HG03025 (cell line): ENCODE measurements at regions not wholly inside any gene's neighbourhood (a gene's known extent, or its start where the extent isn't known, plus 50 kb on each side); places are given as distances from the start of the nearest gene placed in this dataset.

Source experiments
- ATAC-seq: cut with Tn5 transposase; IDR thresholded peaks from one replicate; pipeline ENCODE4 v1.9.1; 2021; ENCODE audit warnings: mild to moderate bottlenecking, moderate library complexity; ENCODE audit not compliant: unreplicated experiment, low FRiP score

DNA sequence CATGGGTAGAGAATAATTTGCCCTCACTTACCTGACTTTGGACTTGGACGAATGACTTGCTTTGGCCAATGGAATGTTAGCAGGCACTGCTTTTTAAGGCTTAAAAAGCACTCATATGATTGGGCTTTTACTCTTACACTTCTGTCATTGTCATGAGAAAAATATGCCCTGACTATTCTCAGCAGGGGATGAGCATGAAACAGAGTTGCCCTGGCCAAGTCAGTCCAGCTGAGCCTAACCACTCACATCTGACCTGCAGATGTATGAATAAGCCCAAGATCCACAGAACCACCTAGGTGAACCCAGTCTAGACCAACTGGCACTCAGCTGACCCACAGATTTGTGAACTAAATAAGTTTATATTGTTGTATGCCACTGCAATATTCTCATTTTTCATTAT is 573.5 kb downstream of the TNS3 start:
- no peak for ATAC-seq

DNA sequence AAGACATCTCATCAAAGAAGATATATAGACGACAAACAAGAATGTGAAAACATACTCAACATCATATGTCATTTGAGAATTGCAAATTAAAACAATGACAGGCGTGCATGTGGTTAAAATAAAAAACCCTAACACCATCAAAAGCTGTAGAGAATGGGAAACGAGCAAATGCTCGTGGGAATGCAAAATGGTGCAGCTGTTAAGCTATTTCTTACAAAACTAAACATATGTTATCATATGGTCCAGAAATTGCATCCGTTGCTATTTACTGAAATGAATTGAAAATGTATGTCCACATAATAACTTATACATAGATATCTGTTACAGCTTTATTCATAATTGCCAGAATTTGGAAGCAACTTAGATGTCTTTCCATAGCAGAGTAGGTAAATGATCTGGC is 574.4 kb downstream of the TNS3 start:
- no peak for ATAC-seq

DNA sequence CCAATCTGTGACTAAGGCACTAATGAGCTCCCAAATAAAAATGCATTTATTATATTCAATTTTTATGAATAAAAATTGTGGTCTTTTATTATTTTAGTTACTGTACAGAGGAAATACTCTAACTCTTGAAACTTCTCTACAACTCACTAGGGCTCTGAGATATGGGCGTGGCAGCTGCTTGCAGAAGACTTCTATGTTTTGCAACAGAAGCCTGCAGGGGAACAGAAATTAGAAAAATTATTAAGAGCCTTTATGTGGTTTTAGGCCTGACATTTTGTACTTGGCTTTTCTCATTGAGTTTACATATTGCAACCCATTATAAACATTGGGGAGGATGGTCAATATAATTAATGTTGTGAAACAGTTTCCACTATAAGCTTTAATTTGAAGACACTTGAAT is 581.4 kb downstream of the TNS3 start:
- no peak for ATAC-seq

DNA sequence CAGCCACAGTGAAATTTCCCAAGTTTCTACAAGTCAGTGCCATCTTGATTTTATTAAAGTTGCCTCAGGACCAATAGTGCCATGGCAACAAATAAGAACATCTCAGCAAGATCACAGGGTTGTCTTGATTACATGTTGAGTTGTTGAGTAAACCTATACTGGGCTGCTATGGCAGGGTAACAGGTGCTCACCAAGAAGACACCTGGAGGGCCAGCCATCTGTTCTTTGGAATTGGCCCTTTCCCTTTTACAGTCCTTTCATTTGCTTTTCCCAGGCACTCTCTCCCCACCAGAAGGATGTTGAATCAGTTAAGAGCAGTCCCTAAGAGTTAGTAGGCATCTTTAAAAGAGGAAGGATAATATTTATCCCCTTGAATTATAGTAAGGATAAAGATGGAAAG is 582.0 kb downstream of the TNS3 start:
- ATAC-seq: no peak

DNA sequence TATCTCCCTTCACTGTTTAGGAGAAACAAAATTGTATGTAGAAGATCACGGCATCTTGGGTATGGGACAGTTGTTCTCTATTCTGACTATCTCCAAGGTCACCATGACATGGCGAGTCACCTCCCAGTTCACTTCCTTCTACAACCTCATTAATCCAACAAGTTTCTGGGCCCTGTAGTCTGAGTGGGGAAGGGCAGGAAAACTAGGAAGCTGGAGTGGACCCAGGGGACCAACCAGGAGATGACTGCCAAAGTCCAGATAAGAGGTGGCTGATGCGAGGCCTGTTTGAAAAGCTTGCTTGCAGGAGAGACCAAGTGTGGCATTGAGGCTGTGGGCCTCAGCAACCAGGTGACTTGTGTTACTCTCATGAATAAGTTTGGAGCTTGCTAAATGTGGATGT is 584.9 kb downstream of the TNS3 start:
- ATAC-seq: no peak

DNA sequence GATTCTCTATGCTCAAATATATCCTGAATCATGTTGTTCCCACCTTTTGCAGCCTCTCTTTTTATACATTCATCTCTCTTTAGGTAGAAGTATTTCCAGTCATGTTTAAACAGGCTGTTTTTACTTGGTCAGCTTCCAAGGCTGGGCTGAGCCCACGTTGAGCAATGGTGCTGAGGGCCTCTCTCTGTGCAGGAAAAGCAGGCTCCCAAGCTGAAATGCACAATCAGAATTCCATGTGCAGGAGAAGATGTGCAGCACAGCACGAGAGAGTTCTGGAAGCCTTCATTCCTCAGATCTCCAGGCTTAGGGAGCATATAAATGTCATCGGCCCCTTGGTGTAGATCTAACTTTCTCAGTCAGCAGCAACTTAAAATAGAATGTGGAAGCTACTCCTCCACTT is 588.5 kb downstream of the TNS3 start:
- no peak for ATAC-seq

DNA sequence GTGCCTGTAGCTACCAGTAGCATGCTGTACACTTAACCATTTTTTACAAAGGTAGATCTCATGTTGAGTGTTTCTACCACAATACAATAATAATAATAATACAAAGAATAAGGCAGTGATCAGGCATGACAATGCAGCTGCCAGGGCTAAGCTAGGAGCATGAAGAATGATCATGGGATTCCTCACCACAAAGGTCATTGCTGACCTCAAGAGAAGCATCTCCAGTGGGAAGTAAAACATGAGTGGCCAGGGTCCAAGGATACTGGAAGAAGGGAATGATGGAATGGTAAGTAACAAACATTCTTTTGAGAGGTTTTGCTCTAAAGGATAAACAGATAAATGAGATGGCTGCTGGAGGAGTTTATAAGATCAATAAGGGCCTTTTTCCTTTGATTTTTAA is 591.1 kb downstream of the TNS3 start:
- no peak for ATAC-seq

DNA sequence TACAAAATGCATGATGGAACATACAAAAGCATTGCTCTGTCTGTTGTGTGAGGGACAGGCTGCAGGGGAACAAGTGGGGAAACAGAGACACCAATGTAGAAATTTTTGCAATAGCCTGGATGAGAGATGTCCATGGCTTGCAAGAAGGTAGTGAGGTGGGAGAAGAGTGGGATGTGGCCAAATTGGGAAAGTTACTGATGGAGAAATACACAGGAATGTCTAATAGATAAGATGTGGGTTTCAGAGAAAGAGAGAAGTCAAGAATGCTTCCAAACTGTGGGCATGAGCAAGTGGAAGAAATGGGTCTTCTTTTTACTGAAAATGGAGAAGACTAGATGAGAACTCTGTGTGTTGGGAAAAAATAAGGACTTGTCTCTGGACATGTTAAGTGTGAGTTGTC is 592.7 kb downstream of the TNS3 start:
- no peak for ATAC-seq

DNA sequence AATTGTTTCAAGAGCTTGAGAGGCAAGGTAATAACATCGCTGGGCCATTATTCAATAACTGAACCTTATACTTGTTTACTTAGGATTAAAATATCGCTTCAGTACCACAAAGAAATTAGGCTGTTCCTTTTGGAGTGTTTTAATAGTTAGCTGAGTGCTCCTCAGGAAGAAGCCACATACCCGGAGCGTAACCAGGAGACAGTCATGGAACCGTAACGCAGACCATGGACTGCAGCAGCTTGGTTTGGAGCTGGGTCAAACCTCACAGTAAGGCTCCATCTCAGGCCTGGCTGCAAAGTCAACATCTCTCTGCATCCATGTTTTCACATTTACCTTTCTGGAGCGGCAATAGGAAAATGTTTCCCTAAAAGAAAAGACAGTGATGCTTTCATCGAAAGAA is 599.0 kb downstream of the TNS3 start:
- ATAC-seq: no peak

DNA sequence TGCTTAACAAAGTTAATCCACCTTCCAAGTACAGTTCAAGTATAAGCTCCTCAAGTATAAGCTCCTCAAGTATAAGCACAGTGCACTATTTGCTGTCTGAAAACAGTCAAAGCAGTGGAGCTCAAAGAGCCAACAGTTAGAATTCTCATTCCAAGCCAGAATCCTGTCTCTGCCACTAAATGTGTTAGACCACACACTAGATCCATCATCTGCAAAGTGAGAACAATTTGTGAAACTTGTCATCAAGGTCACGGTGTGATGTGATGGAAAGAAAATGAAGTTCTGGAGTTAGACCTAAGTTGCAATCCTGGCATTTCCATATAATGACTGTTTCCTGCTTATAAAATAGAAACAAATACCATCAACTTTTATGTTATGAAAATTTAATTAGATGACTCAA is 602.5 kb downstream of the TNS3 start:
- no peak for ATAC-seq

DNA sequence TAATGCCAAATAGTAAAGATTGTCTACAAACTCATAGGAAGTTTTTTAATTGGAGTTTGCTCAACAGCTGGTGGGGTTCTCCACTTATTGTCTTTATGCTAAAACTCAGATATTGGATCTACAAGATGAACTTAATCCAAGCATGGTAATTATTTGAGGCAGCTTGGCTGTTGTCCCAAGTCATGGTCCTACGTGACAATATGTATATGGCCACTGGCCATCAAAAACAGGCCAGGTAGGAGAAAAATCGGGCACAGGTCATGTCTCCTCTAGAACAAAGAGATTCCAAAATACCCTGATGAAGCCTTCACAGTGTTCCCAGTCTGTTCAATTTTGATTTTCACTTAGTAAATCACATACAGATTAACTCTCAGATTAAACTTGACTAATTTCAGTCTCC is 606.4 kb downstream of the TNS3 start:
- no peak for ATAC-seq

DNA sequence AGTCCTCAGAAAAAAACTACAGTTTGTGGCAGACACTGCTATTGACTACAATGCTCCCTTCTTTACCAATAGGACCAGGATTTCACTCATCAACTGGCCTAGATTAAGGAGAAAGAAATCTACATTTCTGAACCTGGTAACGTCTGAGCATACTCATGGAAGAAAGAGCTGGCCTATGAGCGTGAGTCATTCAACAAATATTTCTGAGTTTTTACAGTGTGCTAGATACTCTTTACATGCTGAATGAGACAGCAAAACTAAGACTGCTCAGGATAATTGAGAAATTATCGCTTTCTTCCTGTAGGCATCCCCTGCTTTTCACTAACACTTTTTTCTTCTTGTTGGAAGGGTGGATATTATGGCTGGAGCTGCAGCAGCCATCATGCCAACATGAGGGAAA is 609.7 kb downstream of the TNS3 start:
- no peak for ATAC-seq

DNA sequence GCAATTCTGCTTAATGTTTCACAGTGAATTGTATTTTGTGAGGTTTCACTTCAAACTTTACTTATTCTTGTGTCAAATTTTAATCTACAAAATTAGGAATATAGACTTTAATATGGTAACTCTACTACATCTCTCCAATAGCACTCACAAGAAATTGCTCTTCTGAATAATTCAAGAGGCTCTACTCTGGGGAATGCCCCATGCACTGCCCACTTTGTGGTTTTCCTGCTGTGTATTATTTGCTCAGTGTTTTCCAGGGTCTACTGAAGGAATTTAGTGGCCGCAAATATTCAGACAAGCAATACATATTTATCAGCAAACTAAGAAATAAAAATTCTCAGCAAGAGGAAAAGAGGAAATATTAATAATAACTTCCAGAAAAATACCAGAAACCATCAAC is 611.4 kb downstream of the TNS3 start:
- ATAC-seq: no peak

DNA sequence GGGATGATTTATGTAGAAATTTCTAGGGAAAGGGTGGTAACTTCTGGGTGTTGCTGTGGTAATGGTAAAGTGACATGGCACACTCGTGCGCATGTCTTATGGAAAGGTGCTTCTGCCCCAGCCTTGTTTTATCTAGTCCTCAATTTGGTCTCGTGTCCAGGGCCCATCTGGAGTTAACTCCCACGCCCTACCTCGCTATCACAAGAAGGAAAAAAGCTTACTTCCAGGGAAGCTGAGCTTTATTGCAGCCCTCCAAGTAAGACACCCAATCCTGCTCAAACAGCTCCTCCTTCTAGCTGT is 611.8 kb downstream of the TNS3 start:
- ATAC-seq: no peak

DNA sequence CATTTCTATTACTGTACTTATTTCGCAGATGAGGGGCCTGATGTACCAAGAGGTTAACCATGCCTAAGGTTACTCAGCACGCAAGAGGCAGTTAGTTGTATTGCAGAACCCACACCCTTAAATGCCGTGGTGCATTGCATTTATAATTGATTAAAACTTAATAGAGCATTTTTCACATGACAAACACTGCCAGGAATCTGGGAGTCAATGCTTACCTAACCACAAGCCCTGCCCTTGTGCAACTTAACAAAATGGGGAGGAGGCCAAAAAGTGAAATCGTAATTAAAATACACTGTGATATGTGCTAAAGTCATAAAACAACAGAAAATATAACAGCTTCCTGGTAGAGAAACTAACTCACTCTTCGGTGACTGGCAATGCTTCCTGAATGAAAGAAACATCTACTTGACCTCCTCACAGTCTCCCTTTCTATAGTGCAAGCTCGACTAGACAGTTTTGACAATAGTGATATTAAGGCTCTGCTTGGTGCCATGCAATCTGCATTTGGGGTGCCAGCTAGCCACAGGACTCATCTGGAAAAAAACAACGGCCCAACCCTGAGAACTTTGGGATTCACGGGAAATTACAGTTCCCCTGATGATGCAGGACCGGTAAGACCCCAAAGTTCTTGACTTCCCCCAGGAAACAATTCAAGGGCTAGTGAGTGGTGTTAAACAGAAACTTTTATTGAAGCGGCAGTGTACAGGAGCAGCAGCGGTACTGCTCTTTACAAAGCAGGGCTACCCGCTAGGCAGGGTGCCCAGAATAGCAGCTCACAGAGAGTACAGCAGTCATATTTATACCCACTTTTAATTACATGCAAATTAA is 612.4 kb downstream of the TNS3 start:
- no peak for ATAC-seq

DNA sequence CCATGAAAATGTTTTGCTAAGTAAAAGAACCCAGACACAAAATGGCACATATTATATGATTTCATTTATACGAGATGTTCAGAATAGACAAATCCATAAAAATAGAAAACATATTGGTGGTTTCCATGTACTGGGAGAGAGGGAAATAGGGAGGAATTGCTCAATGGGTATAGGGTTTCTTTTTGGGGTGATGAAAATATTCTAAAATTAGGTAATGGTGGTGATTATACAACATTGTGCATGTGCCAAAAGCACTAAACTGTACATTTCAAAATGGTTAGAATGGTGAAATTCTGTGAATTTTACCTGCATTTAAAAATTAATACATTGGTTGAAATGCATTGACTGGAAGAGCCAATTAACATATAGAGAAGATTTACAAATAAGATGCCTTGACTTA is 613.9 kb downstream of the TNS3 start:
- no peak for ATAC-seq

DNA sequence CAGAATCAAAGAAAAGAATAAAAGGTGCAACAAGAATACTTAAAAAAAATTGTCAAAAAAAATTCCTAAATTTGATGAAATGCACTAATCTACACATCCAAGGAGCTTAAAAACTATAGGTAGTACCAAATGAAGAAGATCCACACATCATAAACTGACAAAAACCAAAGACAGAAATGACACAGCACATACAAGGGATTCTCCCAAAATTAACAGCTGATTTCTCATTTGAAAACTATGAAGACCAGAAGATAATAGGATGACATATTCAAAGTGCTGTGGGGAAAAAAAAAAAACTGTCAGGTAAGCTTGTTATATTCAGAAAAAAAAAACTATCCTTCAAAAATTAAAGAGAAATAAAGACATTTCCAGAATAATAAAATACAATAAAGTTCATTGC is 618.2 kb downstream of the TNS3 start:
- no peak for ATAC-seq

DNA sequence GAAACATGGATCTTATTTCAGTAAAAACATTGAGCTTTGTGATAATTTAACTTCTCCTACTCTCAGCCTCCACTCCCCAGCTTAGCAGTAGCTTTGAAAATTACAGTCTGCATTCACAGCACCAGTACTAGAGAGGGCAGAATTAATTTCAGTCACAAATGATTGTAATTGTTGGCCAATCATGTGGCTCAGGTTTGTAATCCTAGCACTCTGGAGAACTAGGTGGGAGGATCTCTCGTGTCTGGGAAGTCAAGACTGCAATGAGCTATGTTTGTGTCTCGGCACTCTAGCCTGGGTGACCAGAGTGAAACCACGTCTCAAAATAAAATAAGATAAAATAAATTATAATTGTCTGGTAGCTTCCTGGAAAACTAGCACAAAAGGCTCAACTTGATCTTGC is 620.9 kb downstream of the TNS3 start:
- ATAC-seq: no peak

DNA sequence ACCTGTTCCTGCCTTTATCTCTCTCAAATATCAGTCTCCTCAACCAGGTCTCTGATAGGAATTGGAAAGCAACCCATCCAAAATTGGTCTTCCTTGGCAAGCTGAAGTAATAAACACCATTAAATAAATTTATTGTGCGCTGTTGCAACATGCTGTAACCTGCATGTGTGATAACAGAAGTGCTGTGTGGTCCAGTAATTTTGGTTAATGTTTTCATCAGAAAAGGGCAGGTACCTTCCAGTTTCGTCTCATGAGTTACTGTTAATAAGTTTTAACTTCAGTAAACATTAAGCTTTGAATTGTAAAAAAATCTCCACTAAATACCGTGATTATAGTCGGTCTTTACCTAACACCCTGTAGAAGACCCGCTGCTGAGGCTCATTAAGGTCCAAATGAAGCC is 624.7 kb downstream of the TNS3 start:
- no peak for ATAC-seq

DNA sequence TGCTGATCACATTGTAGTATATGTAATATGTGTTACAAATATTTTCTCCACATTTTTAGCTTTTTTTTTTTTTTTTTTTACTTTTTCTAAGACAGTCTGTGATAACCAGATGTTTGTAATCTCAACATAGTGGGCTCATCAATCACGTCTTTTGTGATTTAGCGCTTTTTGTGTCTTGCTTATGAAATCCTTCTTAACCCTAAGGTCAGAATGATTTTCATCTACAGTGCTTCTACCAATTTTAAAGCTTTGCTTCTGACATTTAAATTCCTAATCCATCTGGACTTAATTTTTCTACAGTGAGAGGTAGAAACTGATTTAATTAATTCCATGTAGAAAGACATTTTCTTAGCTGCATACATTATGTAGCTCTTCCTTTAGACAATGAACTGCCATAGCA is 626.4 kb downstream of the TNS3 start:
- no peak for ATAC-seq

DNA sequence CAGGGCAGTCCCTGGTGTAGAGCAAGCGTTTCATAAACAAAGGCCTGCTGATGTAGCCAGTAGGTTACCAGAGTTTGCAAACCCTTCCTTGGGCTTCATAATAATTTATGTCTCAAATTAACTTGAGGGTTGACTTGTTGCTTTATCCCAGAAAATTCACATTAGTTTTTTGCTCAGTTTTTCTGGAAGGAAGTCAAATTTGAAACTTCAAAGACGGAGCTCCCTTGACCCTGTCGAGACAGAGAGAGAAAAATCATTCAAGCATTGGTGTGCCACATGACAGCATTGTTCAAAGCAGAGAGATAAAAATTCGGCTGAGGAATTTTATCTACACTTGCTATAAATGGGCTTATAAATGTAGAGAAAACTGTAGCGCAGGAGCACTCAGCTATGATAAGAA is 627.7 kb downstream of the TNS3 start:
- ATAC-seq: no peak

DNA sequence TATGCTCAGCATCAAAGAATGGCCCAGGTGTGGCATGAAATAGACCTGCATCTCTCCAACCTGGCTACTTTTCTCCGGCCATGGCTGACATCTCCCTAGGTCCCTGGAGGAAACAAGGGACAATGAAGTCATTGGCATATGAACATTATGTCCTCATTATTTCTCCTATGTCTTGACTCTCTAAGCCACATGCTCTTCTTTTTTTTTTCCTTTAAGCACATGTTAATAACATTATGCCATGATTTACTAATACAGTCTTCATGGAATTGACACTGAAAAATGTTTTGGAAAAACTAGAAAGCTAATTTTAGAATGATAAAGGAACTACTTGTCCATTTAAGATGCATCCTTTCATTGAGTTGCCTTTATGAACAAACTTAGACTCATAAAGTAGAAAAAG is 628.9 kb downstream of the TNS3 start:
- no peak for ATAC-seq

DNA sequence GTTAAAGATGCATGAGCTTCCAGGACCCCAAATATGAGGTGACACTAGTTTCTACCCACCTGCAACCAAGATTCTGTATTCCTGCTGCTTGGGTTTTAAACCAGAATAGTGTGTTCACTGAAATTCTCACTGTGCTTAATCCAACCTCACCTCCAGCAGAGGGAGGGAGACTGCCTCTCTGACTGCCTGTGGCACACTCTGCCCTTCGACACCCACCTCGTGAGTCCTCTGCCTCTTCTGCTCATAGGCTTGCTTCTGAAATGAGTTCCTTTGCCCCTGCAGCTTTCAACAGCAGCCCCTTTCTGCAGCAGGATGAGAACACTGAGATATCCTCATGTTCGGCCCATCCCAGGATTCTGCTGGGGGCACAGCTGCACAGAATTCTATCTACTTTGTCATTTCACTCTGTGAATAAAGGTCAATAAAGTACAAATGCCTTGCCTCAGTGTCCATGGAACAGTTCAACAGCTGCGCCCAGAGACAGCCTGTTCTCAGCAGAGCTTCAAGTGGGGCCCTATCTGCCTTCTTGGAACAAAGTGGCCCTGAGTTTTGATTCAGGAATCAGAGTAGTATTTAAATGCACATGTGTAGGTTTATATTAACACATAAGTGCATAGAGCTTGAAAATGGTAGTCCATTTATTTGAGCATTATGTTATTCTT is 632.5 kb downstream of the TNS3 start:
- ATAC-seq: no peak
